ENCODE measurements at regions not wholly inside any gene's neighbourhood (a gene's known extent, or its start where the extent isn't known, plus 50 kb on each side); places are given as distances from the start of the nearest gene placed in this dataset.

GRCh38 chr12:60494244-60494643 is 898.4 kb downstream of the SLC16A7 start:
- TF ChIP-seq CTCF (IDR thresholded peaks at IDR 0.05), result peak in 5 of 6 experiments; percentile 18 to 71 (median 45)
- TF ChIP-seq POLR2A (IDR thresholded peaks at IDR 0.05), result no peak
